HG02588 (cell line): ENCODE measurements at regions not wholly inside any gene's neighbourhood (a gene's known extent, or its start where the extent isn't known, plus 50 kb on each side); places are given as distances from the start of the nearest gene placed in this dataset.

Experiments used
- ATAC-seq: cut with Tn5 transposase; IDR thresholded peaks from one replicate; pipeline ENCODE4 v1.9.1; 2021; ENCODE audit warnings: mild to moderate bottlenecking, moderate library complexity; ENCODE audit not compliant: unreplicated experiment

DNA sequence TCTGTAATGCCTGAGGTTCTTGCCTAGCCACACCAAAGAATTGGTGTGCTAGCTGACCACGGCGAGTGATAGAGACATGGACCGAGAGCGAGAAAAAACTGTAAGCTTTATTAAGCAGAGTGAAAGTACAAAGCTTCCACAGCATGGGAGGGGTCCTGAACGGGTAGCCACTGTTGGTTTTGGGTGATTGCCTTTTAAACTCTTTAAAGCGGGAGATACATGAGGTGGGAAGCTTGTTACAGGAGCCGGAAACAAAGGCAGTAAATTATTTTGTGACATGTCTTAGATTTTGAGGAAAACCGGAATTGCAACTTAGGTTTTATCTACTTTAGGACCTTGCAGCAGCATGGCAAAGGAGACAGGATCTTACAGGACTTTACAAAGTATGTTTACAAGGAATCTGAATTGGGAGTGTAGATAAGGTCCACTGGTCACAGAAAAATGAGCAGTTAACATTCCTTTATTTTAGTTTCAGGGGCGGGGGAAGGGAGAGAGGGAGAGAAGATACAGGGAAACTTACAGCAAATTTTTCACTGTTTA, 252.7 kb upstream of the MBL2 start:
- ATAC-seq: no peak

- ATAC-seq: no peak
Measured at GRCh38 chr10:53023411-53023810, 250.8 kb upstream of the MBL2 start.

GRCh38 chr10:53022611-53023088, 250.1 kb upstream of the MBL2 start:
- no peak for ATAC-seq

GRCh38 chr10:53013201-53013810, 240.7 kb upstream of the MBL2 start:
- no peak for ATAC-seq

GRCh38 chr10:53009961-53010907, 237.7 kb upstream of the MBL2 start:
- ATAC-seq: no peak

DNA sequence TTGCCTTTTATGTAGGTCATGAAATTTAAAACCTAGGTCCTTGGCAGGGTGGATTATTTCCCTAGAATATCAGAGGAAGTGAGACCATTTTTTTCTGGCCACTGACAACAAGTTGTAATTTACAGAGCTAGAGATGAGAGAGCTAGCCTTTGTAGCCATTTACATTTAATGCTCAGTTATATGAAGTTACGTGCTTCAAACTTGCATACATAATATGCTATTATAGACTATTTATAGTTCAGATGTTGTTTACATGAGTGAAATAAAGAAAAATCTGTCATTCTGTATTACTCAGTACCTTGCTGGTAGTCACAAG, 234.9 kb upstream of the MBL2 start:
- no peak for ATAC-seq

DNA sequence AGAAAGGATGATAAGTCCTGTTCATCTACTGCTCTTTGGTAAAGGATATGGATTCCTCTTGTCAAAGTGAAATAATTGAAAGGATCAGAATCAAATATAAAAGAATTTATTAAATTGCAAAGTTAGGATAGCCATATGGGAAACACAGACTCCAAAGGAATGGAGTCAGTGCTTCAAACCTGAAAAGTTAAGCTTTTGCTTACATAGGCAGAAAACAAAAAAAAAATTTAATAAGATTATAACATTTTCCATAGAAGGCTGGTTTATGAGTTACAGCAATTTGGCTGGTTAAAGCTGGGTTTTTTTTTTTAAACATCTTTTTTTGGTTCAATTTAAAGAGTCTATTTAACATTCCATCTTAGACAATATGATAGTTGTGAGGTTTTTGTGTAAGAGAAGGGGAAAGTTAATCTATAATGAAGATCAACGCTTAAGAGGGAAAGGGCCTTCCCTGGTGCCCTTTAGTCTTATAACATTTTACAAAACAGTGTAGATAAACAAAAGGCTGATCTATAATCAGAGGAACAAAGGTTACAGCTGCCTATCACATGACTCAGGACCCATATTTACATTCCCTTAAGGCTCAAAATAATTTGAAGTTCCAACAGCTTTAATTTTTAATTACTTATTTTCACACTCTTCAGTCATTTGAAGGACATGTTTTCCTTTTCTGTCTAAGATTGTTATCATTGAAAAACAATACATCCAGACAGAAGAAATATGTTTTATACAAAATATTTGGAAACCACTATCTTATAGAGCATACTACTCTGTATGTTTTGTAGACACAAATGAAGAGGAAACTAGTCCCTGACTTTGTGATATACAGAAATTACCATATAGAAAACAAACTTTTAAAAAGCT, 234.3 kb upstream of the MBL2 start:
- no peak for ATAC-seq

DNA sequence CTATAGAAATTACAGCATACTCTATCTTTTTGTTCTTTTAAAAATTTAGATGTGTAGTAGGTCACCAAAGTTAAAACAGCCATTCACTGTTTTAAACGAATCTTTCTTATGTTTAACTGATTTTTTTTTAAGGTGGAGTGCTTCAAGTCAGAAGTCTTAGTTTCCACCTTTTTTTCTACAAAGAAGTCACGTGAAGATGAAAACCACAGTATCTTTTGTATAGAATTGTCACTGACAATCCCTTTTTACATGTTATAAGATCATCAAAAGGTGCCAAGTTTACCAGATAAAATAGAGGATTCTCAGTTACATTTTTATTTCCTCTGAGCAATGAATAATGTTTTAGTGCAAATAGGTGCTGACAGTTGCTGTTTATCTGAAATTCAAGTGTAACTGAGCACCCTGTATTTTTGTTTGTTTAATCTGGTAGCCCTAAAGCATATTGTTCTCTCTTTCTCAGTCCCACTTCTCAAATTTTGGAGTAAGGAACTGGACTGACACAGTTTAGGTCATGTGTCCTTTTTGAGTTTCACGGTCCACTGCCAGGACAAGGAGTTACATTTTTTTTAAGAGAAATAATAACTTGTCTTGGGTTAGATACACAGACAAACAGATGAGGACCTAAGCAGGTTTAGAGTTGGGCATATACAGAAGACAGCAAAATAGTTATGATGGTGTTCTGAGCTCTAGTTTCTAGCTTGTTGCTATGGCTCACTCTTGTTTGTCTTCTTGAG, 233.2 kb upstream of the MBL2 start:
- no peak for ATAC-seq

- ATAC-seq: peak; percentile 53
Measured at GRCh38 chr10:53003094-53003493, 230.5 kb upstream of the MBL2 start.

DNA sequence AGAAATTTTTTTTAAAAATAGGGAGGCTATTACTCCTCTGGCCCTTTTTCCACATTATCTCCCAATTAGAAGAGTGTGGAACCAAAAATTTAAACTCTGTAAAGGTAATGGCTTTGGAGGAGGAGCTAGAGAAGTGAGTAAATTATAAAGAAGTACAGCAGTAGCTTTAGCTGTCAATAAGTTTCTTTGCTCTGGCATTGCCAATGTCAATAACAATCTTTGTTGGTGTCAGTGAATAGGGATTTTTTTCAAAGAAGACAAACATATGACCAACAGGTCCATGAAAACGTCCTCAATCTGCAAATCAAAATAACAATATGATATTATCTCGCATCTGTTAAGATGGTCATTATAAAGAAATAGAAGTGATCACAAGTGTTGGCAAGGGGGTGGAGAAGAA, 227.1 kb upstream of the MBL2 start:
- ATAC-seq: no peak

DNA sequence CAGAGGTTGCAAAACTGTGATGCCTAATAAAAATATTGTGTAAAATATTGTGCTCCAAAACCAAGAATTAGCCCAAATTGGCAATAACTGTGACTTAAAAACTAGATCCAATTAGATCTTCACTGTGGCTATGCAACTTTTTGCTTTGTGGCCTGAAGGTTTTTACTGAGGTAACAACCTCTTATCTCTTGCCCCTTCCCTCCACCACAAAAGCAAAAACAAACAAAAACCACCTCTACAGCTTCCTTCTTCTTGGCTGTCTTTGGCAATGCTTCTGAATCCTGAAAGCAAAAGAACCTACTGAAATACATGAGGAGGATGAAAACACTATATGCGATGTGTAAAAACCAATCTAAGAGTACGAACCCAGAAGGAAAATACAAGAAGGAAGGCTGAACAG, 226.7 kb upstream of the MBL2 start:
- no peak for ATAC-seq

GRCh38 chr10:52997007-52997406, 224.4 kb upstream of the MBL2 start:
- ATAC-seq: no peak

- no peak for ATAC-seq
Measured at GRCh38 chr10:52994370-52994769, 221.8 kb upstream of the MBL2 start.

DNA sequence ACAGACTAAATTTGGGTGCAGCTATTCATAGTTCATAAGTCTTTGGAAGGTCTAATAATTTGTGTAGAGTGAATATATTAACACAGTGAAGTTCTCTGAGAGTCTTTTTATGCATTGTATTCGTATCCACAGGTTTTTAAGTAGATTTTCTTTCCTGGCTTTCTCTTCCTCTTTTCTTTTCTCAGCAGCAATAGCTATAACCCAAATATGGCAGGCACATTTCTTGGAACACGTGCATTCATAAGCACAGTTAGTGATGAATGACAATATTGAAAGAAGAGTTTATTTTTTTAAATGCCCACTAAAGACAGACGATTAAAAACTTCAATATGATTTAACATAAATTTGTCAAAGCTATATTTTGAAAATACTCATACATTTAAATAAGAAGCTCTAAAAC, 220.5 kb upstream of the MBL2 start:
- ATAC-seq: no peak

DNA sequence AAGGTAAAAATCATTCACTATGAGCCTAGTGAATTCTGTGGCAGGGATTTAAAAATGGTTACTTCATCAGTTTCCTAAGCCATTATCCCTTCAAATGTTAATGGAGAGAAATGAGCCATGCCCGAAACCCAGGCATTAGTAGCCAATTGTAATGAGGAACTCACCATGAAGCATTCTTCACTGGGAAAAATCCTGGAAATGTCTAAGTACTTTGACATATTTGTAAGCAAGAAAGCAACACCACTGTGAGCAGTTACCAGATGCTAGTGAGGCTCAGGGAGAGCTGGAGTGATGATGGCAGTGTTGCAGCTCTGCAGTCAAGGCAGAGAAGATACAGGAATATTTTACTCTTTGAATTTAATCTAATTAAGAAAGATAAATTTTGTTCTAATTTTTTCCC, 220.0 kb upstream of the MBL2 start:
- no peak for ATAC-seq

DNA sequence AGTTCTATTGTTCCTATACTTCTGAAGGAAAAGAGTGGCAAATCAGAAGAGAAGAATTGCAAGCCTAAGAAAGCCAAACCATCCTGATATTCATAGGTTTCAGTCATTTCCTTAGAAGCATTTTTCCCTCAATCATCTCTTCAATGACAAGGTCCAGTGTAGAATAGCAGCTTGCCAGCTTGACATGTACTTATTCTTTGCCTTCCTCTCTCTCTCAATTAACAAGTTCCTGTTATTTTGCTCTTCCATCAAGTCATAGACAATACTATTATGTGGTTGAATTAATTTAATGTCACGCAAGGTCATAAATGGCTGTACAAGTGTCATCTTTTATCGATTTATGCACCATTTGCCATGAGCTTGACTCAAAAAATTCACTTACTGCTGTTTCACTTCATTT, 216.3 kb upstream of the MBL2 start:
- no peak for ATAC-seq

DNA sequence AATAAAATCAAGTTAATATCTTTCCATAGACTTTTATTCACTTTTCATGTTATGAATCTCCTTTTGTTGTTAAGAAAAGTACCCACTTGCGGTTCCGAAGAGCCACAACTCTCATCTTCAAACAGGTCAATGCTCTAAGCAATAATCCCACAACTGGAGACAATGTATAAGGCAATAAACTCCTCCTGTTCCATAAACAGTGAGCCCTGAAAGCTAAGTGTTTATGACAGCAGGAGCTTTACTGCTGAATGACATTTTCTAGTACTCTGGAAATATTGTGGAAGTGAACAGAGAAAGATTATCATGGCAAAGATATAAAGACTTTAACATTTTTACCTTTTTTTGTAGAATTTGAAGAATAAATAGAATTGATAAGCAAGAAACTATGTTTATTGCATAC, 213.5 kb upstream of the MBL2 start:
- no peak for ATAC-seq

DNA sequence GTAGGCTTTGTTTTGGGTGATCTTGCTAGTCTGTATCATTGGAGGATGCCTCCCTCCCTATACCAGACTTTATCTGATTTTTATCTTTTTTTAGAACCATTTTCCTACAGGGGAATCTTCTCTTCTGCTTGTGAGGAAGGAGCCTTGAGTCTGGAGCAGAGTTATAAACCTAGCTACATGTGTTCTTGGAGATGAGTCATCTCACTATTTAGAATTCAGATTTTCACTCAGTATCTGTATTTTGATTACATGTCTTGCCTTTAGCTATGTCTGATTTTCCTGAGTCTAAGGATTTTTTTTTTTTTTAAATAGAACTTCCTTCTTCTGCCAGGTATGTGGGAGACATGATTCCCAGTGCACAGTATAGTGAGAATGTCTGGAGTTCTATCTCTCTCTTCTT, 211.6 kb upstream of the MBL2 start:
- no peak for ATAC-seq

DNA sequence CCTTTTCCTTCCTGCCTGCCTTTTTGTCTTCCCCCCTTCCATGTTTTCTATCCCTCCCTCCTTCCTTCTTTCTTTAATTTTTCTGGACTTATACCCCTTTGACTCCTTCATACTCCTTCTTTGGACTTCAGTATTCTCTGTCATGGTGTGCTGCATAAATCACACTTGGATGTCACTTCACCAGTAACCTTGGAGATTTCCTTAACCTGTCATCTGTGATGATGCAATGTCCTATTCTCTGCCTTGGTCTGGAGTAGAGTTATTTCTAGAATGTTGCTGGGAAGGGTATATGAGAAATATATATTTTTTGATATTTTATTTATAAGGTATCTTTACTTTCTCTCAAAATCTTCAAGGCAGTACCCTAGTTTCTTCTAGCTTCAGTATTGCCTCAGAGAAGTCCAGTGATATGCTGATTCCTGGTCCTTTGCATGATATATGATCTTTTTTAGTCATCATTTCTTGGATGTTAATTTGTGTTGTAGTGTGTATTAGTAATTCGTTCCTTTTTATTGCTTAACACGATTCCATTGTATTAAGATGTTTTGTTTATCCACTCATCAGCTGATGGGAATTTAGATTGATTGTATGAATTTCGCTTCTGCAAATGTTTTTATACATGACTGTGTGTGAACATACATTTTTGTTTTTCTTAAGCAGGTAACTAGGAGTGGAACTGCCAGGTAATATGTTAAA, 206.9 kb upstream of the MBL2 start:
- no peak for ATAC-seq

- no peak for ATAC-seq
Measured at GRCh38 chr10:52977581-52977980, 205.0 kb upstream of the MBL2 start.
